Activated naive CD8-positive, alpha-beta T cell treated with anti-CD3 and anti-CD28 coated beads, Interleukin-2, amount 50 U/mL, for 24 hours (primary cell): ENCODE measurements at regions not wholly inside any gene's neighbourhood (a gene's known extent, or its start where the extent isn't known, plus 50 kb on each side); places are given as distances from the start of the nearest gene placed in this dataset.
"Not testable (repeated sequence)": the region's sequence is repeated elsewhere in the genome, so short reads cannot be mapped to it uniquely, and the experiment has no call there.

Source experiments
- ATAC-seq: fragments of 150-1000 bp; cut with Tn5 transposase; one replicate; pipeline ENCODE4 v1.10.0; 2021
- DNase-seq: peaks from one replicate; pipeline ENCODE4 v3.0.0; 2021
- H3K27ac Mint-ChIP-seq: one replicate; pipeline ENCODE4 v1.8.0; 2021; ENCODE audit warnings: mild to moderate bottlenecking, mixed read lengths
- H3K27me3 Mint-ChIP-seq: one replicate; pipeline ENCODE4 v1.8.0; 2021; ENCODE audit warnings: mixed read lengths
- H3K36me3 Mint-ChIP-seq: one replicate; pipeline ENCODE4 v1.8.0; 2021; ENCODE audit warnings: low read depth, mixed read lengths
- H3K4me1 Mint-ChIP-seq: one replicate; pipeline ENCODE4 v1.8.0; 2021; ENCODE audit warnings: mixed read lengths
- H3K4me3 Mint-ChIP-seq: one replicate; pipeline ENCODE4 v1.8.0; 2021; ENCODE audit warnings: mild to moderate bottlenecking, moderate library complexity, mixed read lengths
- H3K9me3 Mint-ChIP-seq: one replicate; pipeline ENCODE4 v1.8.0; 2021; ENCODE audit warnings: mixed read lengths

- Mint-ChIP-seq H3K27me3 (no peaks in the 10 kb centered on the region), H3K4me3 (no peak overlapping the region), H3K27ac (no peak overlapping the region), H3K36me3 (peaks cover 6% of the 10 kb centered on the region), H3K4me1 (peaks cover 29% of the 10 kb centered on the region), H3K9me3 (no peaks in the 10 kb centered on the region)
- no peak for ATAC-seq
- no peak for DNase-seq
Observed at GRCh38 chr10:45564303-45564959, 108.1 kb downstream of the ZFAND4 start.

GRCh38 chr10:45561952-45562351 lies 110.6 kb downstream of the ZFAND4 start:
- no peak for DNase-seq
- Mint-ChIP-seq H3K27ac (peak overlapping the region; percentile 35), H3K9me3 (no peaks in the 10 kb centered on the region), H3K4me1 (peaks cover 46% of the 10 kb centered on the region), H3K27me3 (no peaks in the 10 kb centered on the region), H3K36me3 (peaks cover 6% of the 10 kb centered on the region), H3K4me3 (no peak overlapping the region)
- ATAC-seq: peak; percentile 68

- peaks cover 6% of the 10 kb centered on the region for H3K36me3 Mint-ChIP-seq
- H3K4me1 Mint-ChIP-seq: peaks cover 46% of the 10 kb centered on the region
- no peaks in the 10 kb centered on the region for H3K9me3 Mint-ChIP-seq
- no peaks in the 10 kb centered on the region for H3K27me3 Mint-ChIP-seq
- no peak for ATAC-seq
- no peak overlapping the region for H3K27ac Mint-ChIP-seq
- DNase-seq: no peak
- H3K4me3 Mint-ChIP-seq: no peak overlapping the region
Observed at GRCh38 chr10:45560262-45560661, 112.3 kb downstream of the ZFAND4 start.

GRCh38 chr10:45558425-45558824 lies 114.1 kb downstream of the ZFAND4 start:
- ATAC-seq (no peak), DNase-seq (no peak)
- Mint-ChIP-seq H3K36me3 (peaks cover 6% of the 10 kb centered on the region), H3K27me3 (no peaks in the 10 kb centered on the region), H3K27ac (peak overlapping the region; percentile 24), H3K4me3 (no peak overlapping the region), H3K4me1 (peaks cover 40% of the 10 kb centered on the region), H3K9me3 (no peaks in the 10 kb centered on the region)

- ATAC-seq (peak; percentile 71), DNase-seq (peak; percentile 22)
- H3K27me3 Mint-ChIP-seq: no peaks in the 10 kb centered on the region
- H3K27ac Mint-ChIP-seq: peak overlapping the region; percentile 80
- peak overlapping the region; percentile 55 for H3K4me3 Mint-ChIP-seq
- H3K9me3 Mint-ChIP-seq: no peaks in the 10 kb centered on the region
- H3K36me3 Mint-ChIP-seq: peaks cover 6% of the 10 kb centered on the region
- H3K4me1 Mint-ChIP-seq: peaks cover 41% of the 10 kb centered on the region
Observed at GRCh38 chr10:45557275-45557905, 115.2 kb downstream of the ZFAND4 start.

DNA sequence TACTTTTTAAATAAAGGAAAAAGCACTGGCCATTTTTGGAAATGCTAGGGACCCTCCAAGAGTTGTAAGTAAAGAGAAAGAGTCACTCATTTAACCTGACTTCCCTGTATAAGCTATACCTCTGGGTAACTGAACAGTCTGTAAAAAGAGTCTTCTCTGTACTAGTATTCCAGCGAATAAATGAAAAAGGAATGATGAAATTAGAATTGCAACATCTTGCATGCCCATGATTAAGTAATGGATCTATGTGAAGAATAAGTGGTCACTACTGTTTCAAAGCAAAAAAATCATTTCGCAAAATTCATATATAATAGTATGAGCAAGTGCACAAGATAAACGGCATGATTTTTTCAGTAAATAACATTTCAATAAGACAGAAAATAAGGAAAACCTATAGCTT lies 116.8 kb downstream of the ZFAND4 start:
- H3K36me3 Mint-ChIP-seq: peaks cover 6% of the 10 kb centered on the region
- H3K27me3 Mint-ChIP-seq: no peaks in the 10 kb centered on the region

GRCh38 chr10:45555332-45555731 lies 117.2 kb downstream of the ZFAND4 start:
- H3K4me1 Mint-ChIP-seq: peaks cover 30% of the 10 kb centered on the region
- not testable (repeated sequence) for H3K9me3 Mint-ChIP-seq, ATAC-seq, H3K4me3 Mint-ChIP-seq, DNase-seq, H3K36me3 Mint-ChIP-seq, H3K27me3 Mint-ChIP-seq, H3K27ac Mint-ChIP-seq

More for the DNA sequence above, 116.8 kb downstream of the ZFAND4 start:
- H3K4me1 Mint-ChIP-seq: peaks cover 34% of the 10 kb centered on the region
- DNase-seq (no peak), ATAC-seq (no peak)
- H3K9me3 Mint-ChIP-seq: no peaks in the 10 kb centered on the region
- H3K27ac Mint-ChIP-seq: no peak overlapping the region
- H3K4me3 Mint-ChIP-seq: no peak overlapping the region

- no peak overlapping the region for H3K27ac Mint-ChIP-seq
- peaks cover 22% of the 10 kb centered on the region for H3K4me1 Mint-ChIP-seq
- H3K27me3 Mint-ChIP-seq: no peaks in the 10 kb centered on the region
Observed at GRCh38 chr10:45553613-45554012, 119.0 kb downstream of the ZFAND4 start.

GRCh38 chr10:45553155-45553554 lies 119.4 kb downstream of the ZFAND4 start:
- no peak for DNase-seq
- no peak for ATAC-seq
- no peak overlapping the region for H3K27ac Mint-ChIP-seq
- H3K36me3 Mint-ChIP-seq: peaks cover 3% of the 10 kb centered on the region
- peaks cover 20% of the 10 kb centered on the region for H3K4me1 Mint-ChIP-seq
- no peak overlapping the region for H3K4me3 Mint-ChIP-seq
- no peaks in the 10 kb centered on the region for H3K9me3 Mint-ChIP-seq
- no peaks in the 10 kb centered on the region for H3K27me3 Mint-ChIP-seq

More at GRCh38 chr10:45553613-45554012, 119.0 kb downstream of the ZFAND4 start:
- no peak overlapping the region for H3K4me3 Mint-ChIP-seq
- DNase-seq (no peak), ATAC-seq (no peak)
- H3K9me3 Mint-ChIP-seq: no peaks in the 10 kb centered on the region
- H3K36me3 Mint-ChIP-seq: peaks cover 3% of the 10 kb centered on the region

DNA sequence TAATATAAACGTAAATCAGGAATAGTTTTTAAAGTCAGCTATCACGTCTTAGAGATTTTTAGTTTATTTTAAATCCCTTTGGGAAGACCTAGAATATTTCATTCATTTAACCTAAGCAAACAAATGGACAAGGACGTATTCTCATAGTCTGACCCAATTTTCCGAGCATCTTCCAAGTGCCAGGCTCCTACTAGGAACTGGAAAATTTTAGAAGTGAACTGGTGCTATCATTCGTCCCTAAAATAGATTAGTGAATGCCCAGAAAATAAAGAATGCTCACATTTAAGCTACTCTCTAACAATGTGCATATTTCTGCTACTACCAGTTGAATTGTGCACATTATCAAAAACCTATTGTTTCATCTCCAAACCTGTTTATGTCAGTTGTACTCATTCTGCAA lies 120.1 kb downstream of the ZFAND4 start:
- no peak for DNase-seq
- Mint-ChIP-seq H3K36me3 (peaks cover 3% of the 10 kb centered on the region), H3K9me3 (no peaks in the 10 kb centered on the region), H3K27ac (no peak overlapping the region), H3K4me3 (no peak overlapping the region), H3K4me1 (peaks cover 17% of the 10 kb centered on the region), H3K27me3 (no peaks in the 10 kb centered on the region)
- no peak for ATAC-seq

- Mint-ChIP-seq H3K9me3 (no peaks in the 10 kb centered on the region), H3K4me3 (no peak overlapping the region), H3K27me3 (no peaks in the 10 kb centered on the region), H3K36me3 (peaks cover 2% of the 10 kb centered on the region), H3K27ac (no peak overlapping the region), H3K4me1 (peaks cover 16% of the 10 kb centered on the region)
- no peak for DNase-seq
- no peak for ATAC-seq
Observed at GRCh38 chr10:45550903-45551786, 121.4 kb downstream of the ZFAND4 start.

DNA sequence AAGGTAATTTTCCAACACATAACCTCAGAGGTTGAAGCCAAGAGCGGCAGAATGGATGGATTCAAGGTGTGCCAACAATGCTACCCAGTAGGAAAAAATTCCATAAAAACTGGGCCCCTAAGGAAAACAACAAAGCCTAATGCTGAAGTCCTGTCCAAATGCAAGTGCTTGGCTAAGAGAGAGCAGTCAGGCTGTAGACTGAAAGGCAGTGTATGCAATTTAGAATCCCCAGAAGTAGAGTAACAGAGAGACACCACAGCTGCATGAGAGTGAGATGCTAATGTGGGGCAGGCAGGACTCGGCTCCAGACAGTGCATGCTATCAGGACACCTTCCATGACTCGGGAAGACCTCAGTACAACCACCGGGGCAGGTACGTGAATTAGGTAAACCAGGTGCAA lies 124.5 kb downstream of the ZFAND4 start:
- peaks cover 2% of the 10 kb centered on the region for H3K36me3 Mint-ChIP-seq
- no peaks in the 10 kb centered on the region for H3K9me3 Mint-ChIP-seq
- DNase-seq (no peak), ATAC-seq (no peak)
- H3K4me1 Mint-ChIP-seq: peaks cover 11% of the 10 kb centered on the region
- H3K27ac Mint-ChIP-seq: no peak overlapping the region
- no peaks in the 10 kb centered on the region for H3K27me3 Mint-ChIP-seq
- no peak overlapping the region for H3K4me3 Mint-ChIP-seq

DNA sequence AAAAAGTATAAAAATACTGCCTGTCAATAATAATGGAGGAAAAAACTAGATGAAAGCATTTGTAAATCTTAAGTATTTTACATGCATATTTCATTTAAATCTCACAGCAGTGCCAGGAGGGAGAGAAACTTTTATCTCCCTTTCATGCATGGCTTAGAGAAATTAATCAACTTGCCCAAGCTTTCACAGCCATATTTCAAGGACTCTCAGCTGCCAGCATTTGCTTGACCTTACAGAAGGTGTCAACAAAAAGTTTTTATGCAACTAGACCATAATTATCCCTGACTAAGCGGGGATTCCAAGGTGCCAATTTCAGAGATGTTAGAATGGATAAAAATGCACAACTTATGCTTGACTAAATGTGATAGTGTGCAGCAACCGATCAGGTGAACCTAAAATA lies 125.4 kb downstream of the ZFAND4 start:
- no peak overlapping the region for H3K4me3 Mint-ChIP-seq
- peaks cover 2% of the 10 kb centered on the region for H3K36me3 Mint-ChIP-seq
- DNase-seq (no peak), ATAC-seq (no peak)
- peaks cover 11% of the 10 kb centered on the region for H3K4me1 Mint-ChIP-seq
- no peak overlapping the region for H3K27ac Mint-ChIP-seq
- no peaks in the 10 kb centered on the region for H3K9me3 Mint-ChIP-seq
- H3K27me3 Mint-ChIP-seq: no peaks in the 10 kb centered on the region

DNA sequence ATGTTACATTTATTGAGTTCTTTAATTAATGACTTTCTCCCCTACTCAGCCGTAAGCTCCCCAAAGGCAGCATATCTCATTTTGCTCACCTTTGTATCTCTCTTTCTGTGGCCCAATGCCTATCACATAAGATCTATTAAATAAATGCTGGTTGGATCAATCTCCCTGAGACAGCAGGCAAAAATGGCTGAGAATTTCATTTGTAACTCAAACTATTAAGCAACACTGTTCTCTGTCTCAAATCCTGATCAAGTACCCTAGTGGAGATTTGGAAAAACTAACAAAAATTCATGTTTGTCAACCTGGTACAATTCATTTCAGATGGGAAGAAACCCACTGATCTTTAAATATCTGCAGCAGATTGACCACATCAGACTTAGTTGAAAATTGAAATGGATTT lies 127.4 kb downstream of the ZFAND4 start:
- H3K36me3 Mint-ChIP-seq: peaks cover 2% of the 10 kb centered on the region
- peaks cover 10% of the 10 kb centered on the region for H3K4me1 Mint-ChIP-seq
- no peaks in the 10 kb centered on the region for H3K27me3 Mint-ChIP-seq
- no peak overlapping the region for H3K4me3 Mint-ChIP-seq
- DNase-seq (no peak), ATAC-seq (no peak)
- H3K27ac Mint-ChIP-seq: no peak overlapping the region
- no peaks in the 10 kb centered on the region for H3K9me3 Mint-ChIP-seq

- ATAC-seq: no peak
- Mint-ChIP-seq H3K36me3 (peaks cover 2% of the 10 kb centered on the region), H3K27ac (no peak overlapping the region), H3K4me3 (no peak overlapping the region), H3K4me1 (peaks cover 13% of the 10 kb centered on the region), H3K27me3 (no peaks in the 10 kb centered on the region), H3K9me3 (no peaks in the 10 kb centered on the region)
- DNase-seq: no peak
Observed at GRCh38 chr10:45544191-45544590, 128.4 kb downstream of the ZFAND4 start.
